ENCODE measurements at regions not wholly inside any gene's neighbourhood (a gene's known extent, or its start where the extent isn't known, plus 50 kb on each side); places are given as distances from the start of the nearest gene placed in this dataset.

DNA sequence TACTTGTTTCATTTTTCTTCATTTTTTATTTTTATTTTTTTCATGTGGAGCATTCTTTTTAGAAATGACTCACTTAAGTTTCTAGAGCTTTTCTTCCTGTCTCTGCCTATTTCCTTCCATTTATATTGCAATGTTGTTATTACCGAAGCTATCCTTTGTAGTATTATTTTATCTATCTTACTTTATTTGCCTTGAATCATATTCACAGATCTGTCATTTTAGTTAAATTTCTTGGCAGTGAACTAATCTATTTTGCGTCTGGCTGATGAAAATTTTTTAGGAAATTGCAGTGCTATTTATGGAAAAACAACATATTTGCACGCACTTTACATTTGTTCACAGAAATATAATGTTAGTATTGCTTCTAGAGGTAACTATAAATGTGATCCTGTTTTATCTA lies 956.9 kb upstream of the SLC39A10 start:
- TF ChIP-seq, protein P1, sequence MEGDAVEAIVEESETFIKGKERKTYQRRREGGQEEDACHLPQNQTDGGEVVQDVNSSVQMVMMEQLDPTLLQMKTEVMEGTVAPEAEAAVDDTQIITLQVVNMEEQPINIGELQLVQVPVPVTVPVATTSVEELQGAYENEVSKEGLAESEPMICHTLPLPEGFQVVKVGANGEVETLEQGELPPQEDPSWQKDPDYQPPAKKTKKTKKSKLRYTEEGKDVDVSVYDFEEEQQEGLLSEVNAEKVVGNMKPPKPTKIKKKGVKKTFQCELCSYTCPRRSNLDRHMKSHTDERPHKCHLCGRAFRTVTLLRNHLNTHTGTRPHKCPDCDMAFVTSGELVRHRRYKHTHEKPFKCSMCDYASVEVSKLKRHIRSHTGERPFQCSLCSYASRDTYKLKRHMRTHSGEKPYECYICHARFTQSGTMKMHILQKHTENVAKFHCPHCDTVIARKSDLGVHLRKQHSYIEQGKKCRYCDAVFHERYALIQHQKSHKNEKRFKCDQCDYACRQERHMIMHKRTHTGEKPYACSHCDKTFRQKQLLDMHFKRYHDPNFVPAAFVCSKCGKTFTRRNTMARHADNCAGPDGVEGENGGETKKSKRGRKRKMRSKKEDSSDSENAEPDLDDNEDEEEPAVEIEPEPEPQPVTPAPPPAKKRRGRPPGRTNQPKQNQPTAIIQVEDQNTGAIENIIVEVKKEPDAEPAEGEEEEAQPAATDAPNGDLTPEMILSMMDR (IDR thresholded peaks at IDR 0.05 in 2 of 3, conservative IDR thresholded peaks at IDR 0.05 in 1 of 3; ENCODE audit: control insufficient read depth in 2 of 3, extremely low read depth in 1 of 3, insufficient read depth in 1 of 3, low read depth in 3 of 3, low read length in 3 of 3): no peak
- no peak for TF ChIP-seq ZNF274 (IDR thresholded peaks at IDR 0.05; ENCODE audit: insufficient read depth, insufficient read length)
- TF ChIP-seq NFYB (IDR thresholded peaks at IDR 0.05; ENCODE audit: insufficient read depth, low read depth, low read length): no peak
- TF ChIP-seq DPF2 (IDR thresholded peaks at IDR 0.05): no peak
- TF ChIP-seq, protein P2, sequence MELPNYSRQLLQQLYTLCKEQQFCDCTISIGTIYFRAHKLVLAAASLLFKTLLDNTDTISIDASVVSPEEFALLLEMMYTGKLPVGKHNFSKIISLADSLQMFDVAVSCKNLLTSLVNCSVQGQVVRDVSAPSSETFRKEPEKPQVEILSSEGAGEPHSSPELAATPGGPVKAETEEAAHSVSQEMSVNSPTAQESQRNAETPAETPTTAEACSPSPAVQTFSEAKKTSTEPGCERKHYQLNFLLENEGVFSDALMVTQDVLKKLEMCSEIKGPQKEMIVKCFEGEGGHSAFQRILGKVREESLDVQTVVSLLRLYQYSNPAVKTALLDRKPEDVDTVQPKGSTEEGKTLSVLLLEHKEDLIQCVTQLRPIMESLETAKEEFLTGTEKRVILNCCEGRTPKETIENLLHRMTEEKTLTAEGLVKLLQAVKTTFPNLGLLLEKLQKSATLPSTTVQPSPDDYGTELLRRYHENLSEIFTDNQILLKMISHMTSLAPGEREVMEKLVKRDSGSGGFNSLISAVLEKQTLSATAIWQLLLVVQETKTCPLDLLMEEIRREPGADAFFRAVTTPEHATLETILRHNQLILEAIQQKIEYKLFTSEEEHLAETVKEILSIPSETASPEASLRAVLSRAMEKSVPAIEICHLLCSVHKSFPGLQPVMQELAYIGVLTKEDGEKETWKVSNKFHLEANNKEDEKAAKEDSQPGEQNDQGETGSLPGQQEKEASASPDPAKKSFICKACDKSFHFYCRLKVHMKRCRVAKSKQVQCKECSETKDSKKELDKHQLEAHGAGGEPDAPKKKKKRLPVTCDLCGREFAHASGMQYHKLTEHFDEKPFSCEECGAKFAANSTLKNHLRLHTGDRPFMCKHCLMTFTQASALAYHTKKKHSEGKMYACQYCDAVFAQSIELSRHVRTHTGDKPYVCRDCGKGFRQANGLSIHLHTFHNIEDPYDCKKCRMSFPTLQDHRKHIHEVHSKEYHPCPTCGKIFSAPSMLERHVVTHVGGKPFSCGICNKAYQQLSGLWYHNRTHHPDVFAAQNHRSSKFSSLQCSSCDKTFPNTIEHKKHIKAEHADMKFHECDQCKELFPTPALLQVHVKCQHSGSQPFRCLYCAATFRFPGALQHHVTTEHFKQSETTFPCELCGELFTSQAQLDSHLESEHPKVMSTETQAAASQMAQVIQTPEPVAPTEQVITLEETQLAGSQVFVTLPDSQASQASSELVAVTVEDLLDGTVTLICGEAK (IDR thresholded peaks at IDR 0.05; ENCODE audit: borderline replicate concordance): no peak
- TF ChIP-seq ZSCAN29 (IDR thresholded peaks at IDR 0.05): no peak

All from GM12878 (cell line).